ENCODE measurements at regions not wholly inside any gene's neighbourhood (a gene's known extent, or its start where the extent isn't known, plus 50 kb on each side); places are given as distances from the start of the nearest gene placed in this dataset.
A peak's percentile ranks its signal among the peaks of the same experiment; 100 is the strongest.

DNA sequence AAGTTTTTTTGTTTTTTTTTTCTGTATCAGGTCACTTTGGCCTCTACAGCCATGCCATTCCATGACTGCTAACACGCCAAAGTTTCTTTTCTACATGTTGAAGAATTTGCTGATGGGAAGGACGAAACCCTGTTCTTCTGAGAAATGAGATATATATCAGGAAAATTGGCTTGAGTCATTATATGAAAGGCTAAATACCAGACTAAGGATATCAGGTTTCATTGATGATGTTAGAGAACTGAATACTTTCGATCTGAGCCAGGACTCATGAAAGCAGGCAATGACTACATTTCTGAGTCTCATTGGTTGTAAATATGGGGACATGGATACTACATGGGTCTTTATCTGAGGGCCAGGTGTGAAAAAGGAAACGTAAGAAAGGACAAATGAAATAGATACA, 181.4 kb downstream of the OSR1 start:
- H4K20me1 ChIP-seq (ENCODE audit: low read length): no peaks in the 10 kb centered on the region
- no peak overlapping the region for H3K4me3 ChIP-seq (ENCODE audit: low read length)
- intact Hi-C loops (cut with micrococcal nuclease): no loop called here
- peaks cover 17% of the 10 kb centered on the region for H3K4me1 ChIP-seq (ENCODE audit: insufficient read depth, low read length)
- CTCF ChIA-PET: no interaction called here
- no peaks in the 10 kb centered on the region for H3K9me2 ChIP-seq (replicated peaks; ENCODE audit: low read length)
- no peak for TF ChIP-seq EZH2 (IDR thresholded peaks at IDR 0.05; ENCODE audit: low read length, unreplicated experiment)
- no peak for TF ChIP-seq EZH2phosphoT487 (IDR thresholded peaks at IDR 0.05; ENCODE audit: borderline replicate concordance, low read length)
- TF ChIP-seq, protein P1, sequence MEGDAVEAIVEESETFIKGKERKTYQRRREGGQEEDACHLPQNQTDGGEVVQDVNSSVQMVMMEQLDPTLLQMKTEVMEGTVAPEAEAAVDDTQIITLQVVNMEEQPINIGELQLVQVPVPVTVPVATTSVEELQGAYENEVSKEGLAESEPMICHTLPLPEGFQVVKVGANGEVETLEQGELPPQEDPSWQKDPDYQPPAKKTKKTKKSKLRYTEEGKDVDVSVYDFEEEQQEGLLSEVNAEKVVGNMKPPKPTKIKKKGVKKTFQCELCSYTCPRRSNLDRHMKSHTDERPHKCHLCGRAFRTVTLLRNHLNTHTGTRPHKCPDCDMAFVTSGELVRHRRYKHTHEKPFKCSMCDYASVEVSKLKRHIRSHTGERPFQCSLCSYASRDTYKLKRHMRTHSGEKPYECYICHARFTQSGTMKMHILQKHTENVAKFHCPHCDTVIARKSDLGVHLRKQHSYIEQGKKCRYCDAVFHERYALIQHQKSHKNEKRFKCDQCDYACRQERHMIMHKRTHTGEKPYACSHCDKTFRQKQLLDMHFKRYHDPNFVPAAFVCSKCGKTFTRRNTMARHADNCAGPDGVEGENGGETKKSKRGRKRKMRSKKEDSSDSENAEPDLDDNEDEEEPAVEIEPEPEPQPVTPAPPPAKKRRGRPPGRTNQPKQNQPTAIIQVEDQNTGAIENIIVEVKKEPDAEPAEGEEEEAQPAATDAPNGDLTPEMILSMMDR (conservative IDR thresholded peaks at IDR 0.05; ENCODE audit: low read depth, low read length): no peak
- BruUV-seq (replicated peaks): no TSS peak
- ATAC-seq: peak; percentile 48
- H3K27ac ChIP-seq (ENCODE audit: low read length): peak overlapping the region; percentile 31
- H2AFZ ChIP-seq (ENCODE audit: low read length): no peak overlapping the region
- no peak overlapping the region for H3K9ac ChIP-seq (ENCODE audit: low read length)
- POLR2A ChIA-PET (ENCODE audit: unreplicated experiment): no interaction called here
- H3K4me2 ChIP-seq (ENCODE audit: low read length): peak overlapping the region; percentile 48
- no peaks in the 10 kb centered on the region for H3K9me3 ChIP-seq (ENCODE audit: low read length)
- H3F3A ChIP-seq (ENCODE audit: low read length, unreplicated experiment): no peaks in the 10 kb centered on the region
- no peaks in the 10 kb centered on the region for H3K27me3 ChIP-seq (ENCODE audit: low read length)
- peak; percentile 79 for DNase-seq
- no peaks in the 10 kb centered on the region for H3K36me3 ChIP-seq (ENCODE audit: low read depth, low read length)
- H3K79me2 ChIP-seq (ENCODE audit: low read length): no peaks in the 10 kb centered on the region

GRCh38 chr2:19176172-19176852, 182.1 kb downstream of the OSR1 start:
- CTCF ChIA-PET: no interaction called here
- Histone ChIP-seq H3K4me3 (ENCODE audit: low read length) (no peak overlapping the region), H3K9ac (ENCODE audit: low read length) (no peak overlapping the region), H3K27ac (ENCODE audit: low read length) (peak overlapping the region; percentile 31), H2AFZ (ENCODE audit: low read length) (no peak overlapping the region), H3K4me2 (ENCODE audit: low read length) (peak overlapping the region; percentile 48), H3K27me3 (ENCODE audit: low read length) (no peaks in the 10 kb centered on the region), H3K4me1 (ENCODE audit: insufficient read depth, low read length) (peaks cover 17% of the 10 kb centered on the region), H3K9me2 (replicated peaks; ENCODE audit: low read length) (no peaks in the 10 kb centered on the region), H3F3A (ENCODE audit: low read length, unreplicated experiment) (no peaks in the 10 kb centered on the region), H3K9me3 (ENCODE audit: low read length) (no peaks in the 10 kb centered on the region), H3K79me2 (ENCODE audit: low read length) (no peaks in the 10 kb centered on the region), H3K36me3 (ENCODE audit: low read depth, low read length) (no peaks in the 10 kb centered on the region), H4K20me1 (ENCODE audit: low read length) (no peaks in the 10 kb centered on the region)
- ATAC-seq (no peak), DNase-seq (no peak)
- intact Hi-C loops (cut with micrococcal nuclease): no loop called here
- BruUV-seq (replicated peaks): no TSS peak
- TF ChIP-seq EZH2 (IDR thresholded peaks at IDR 0.05; ENCODE audit: low read length, unreplicated experiment) (no peak), EZH2phosphoT487 (IDR thresholded peaks at IDR 0.05; ENCODE audit: borderline replicate concordance, low read length) (no peak)
- TF ChIP-seq, protein P1 (conservative IDR thresholded peaks at IDR 0.05; ENCODE audit: low read depth, low read length): no peak
- POLR2A ChIA-PET (ENCODE audit: unreplicated experiment): no interaction called here

- no TSS peak for BruUV-seq (replicated peaks)
- H3K27me3 ChIP-seq (ENCODE audit: low read length): no peaks in the 10 kb centered on the region
- H3K9me3 ChIP-seq (ENCODE audit: low read length): no peaks in the 10 kb centered on the region
- no peak overlapping the region for H3K27ac ChIP-seq (ENCODE audit: low read length)
- H3K9ac ChIP-seq (ENCODE audit: low read length): no peak overlapping the region
- ChIA-PET CTCF (no interaction called here), POLR2A (ENCODE audit: unreplicated experiment) (no interaction called here)
- H3K4me2 ChIP-seq (ENCODE audit: low read length): no peak overlapping the region
- TF ChIP-seq EZH2phosphoT487 (IDR thresholded peaks at IDR 0.05; ENCODE audit: borderline replicate concordance, low read length): no peak
- TF ChIP-seq, protein P1 (conservative IDR thresholded peaks at IDR 0.05; ENCODE audit: low read depth, low read length): no peak
- no peak for TF ChIP-seq EZH2 (IDR thresholded peaks at IDR 0.05; ENCODE audit: low read length, unreplicated experiment)
- no peaks in the 10 kb centered on the region for H3K9me2 ChIP-seq (replicated peaks; ENCODE audit: low read length)
- intact Hi-C loops (cut with micrococcal nuclease): no loop called here
- H3K36me3 ChIP-seq (ENCODE audit: low read depth, low read length): no peaks in the 10 kb centered on the region
- no peak overlapping the region for H3K4me3 ChIP-seq (ENCODE audit: low read length)
- DNase-seq (no peak), ATAC-seq (no peak)
- H4K20me1 ChIP-seq (ENCODE audit: low read length): no peaks in the 10 kb centered on the region
- H2AFZ ChIP-seq (ENCODE audit: low read length): no peak overlapping the region
- no peaks in the 10 kb centered on the region for H3K79me2 ChIP-seq (ENCODE audit: low read length)
- no peaks in the 10 kb centered on the region for H3F3A ChIP-seq (ENCODE audit: low read length, unreplicated experiment)
- H3K4me1 ChIP-seq (ENCODE audit: insufficient read depth, low read length): peaks cover 17% of the 10 kb centered on the region
Observed at GRCh38 chr2:19174176-19174575, 184.2 kb downstream of the OSR1 start.
